OCI-LY7 (cell line): ENCODE measurements at regions not wholly inside any gene's neighbourhood (a gene's known extent, or its start where the extent isn't known, plus 50 kb on each side); places are given as distances from the start of the nearest gene placed in this dataset.

ENCODE experiments used
- BruUV-seq: library from RNA; stranded (reverse); fragments of 400-500 nt; replicated peaks from 2 replicates; lab custom pipeline; 2021; lab: Mats Ljungman, UMichigan
- CTCF ChIA-PET: fragments of 300-600 bp; sonication (Branson Sonifier 250); formaldehyde crosslinking; loops from one replicate; lab custom pipeline; 2022; ENCODE audit warnings: antibody characterized with exemption; ENCODE audit not compliant: unreplicated experiment; lab: Charles Lee
- POLR2A ChIA-PET: fragments of 300-600 bp; sonication (Branson Sonifier 250); formaldehyde crosslinking; loops from one replicate; lab custom pipeline; 2022; ENCODE audit warnings: antibody characterized with exemption; lab: Charles Lee
- DNase-seq: peaks from one replicate; pipeline ENCODE4 v3.0.0-alpha.2; 2015; ENCODE audit warnings: low spot score
- H2AFZ ChIP-seq: fragments of 200-600 bp; sonication (generic), shearing (Covaris generic); 2 replicates; pipeline ENCODE4 v1.6.1; 2014; ENCODE audit warnings: mild to moderate bottlenecking, antibody characterized with exemption, low read length, moderate library complexity
- H3K27ac ChIP-seq: fragments of 200-600 bp; sonication (generic); 2 replicates; pipeline ENCODE4 v1.5.1; 2014; ENCODE audit warnings: mixed run types, low read depth, mild to moderate bottlenecking, moderate library complexity, low read length, inconsistent platforms; ENCODE audit not compliant: poor library complexity, severe bottlenecking
- H3K36me3 ChIP-seq: fragments of 200-600 bp; sonication (generic); 2 replicates; pipeline ENCODE4 v1.6.1; 2014; ENCODE audit warnings: mild to moderate bottlenecking, antibody characterized with exemption, low read length, moderate library complexity, mixed read lengths; ENCODE audit not compliant: insufficient read depth
- H3K4me1 ChIP-seq: fragments of 200-600 bp; sonication (generic); 2 replicates; pipeline ENCODE4 v1.5.1; 2014; ENCODE audit warnings: mild to moderate bottlenecking, low read length; ENCODE audit not compliant: insufficient read depth, poor library complexity, severe bottlenecking
- H3K4me2 ChIP-seq: fragments of 200-600 bp; sonication (generic); 2 replicates; pipeline ENCODE4 v1.6.1; 2014; ENCODE audit warnings: mild to moderate bottlenecking, low read length
- H3K4me3 ChIP-seq: fragments of 200-600 bp; sonication (generic); 2 replicates; pipeline ENCODE4 v1.5.1; 2014; ENCODE audit warnings: mild to moderate bottlenecking, low read depth, low read length; ENCODE audit not compliant: poor library complexity, severe bottlenecking
- H3K79me2 ChIP-seq: fragments of 200-600 bp; sonication (generic); 2 replicates; pipeline ENCODE4 v1.6.1; 2016; ENCODE audit warnings: low read depth, mild to moderate bottlenecking, low read length, moderate library complexity, mixed read lengths; ENCODE audit not compliant: insufficient read depth
- H3K9me2 ChIP-seq: fragments of 200-600 bp; sonication (generic); 2 replicates; pipeline ENCODE4 v1.6.1; 2016; ENCODE audit warnings: mild to moderate bottlenecking, low read length, mixed read lengths; ENCODE audit not compliant: insufficient read depth
- H3K9me3 ChIP-seq: fragments of 200-600 bp; sonication (generic); 2 replicates; pipeline ENCODE4 v1.6.1; 2014; ENCODE audit warnings: mild to moderate bottlenecking, mixed run types, low read length, mixed read lengths
- H4K20me1 ChIP-seq: fragments of 200-600 bp; sonication (generic); 2 replicates; pipeline ENCODE4 v1.6.1; 2014; ENCODE audit warnings: mild to moderate bottlenecking, antibody characterized with exemption, low read length, moderate library complexity, mixed read lengths; ENCODE audit not compliant: insufficient read depth
- EZH2phosphoT487 ChIP-seq: fragments of 200-600 bp; sonication (generic); IDR thresholded peaks from 2 replicates; pipeline ENCODE4 v1.6.1; 2018; ENCODE audit warnings: low read depth, borderline replicate concordance, mild to moderate bottlenecking, mixed run types, antibody characterized with exemption, low read length, moderate library complexity, mixed read lengths
- intact Hi-C: fragments of 100-400 bp; cut with micrococcal nuclease; formaldehyde crosslinking; loops from one replicate; pipeline ENCODE4 v1.10.0; 2022; ENCODE audit not compliant: unreplicated experiment
- TF ChIP-seq, protein P1 (sequence below): fragments of 200-600 bp; sonication (generic); conservative IDR thresholded peaks from 2 replicates; pipeline ENCODE4 v1.5.1; 2014; ENCODE audit warnings: mild to moderate bottlenecking, antibody characterized with exemption, low read length, moderate library complexity, mixed read lengths

DNA sequence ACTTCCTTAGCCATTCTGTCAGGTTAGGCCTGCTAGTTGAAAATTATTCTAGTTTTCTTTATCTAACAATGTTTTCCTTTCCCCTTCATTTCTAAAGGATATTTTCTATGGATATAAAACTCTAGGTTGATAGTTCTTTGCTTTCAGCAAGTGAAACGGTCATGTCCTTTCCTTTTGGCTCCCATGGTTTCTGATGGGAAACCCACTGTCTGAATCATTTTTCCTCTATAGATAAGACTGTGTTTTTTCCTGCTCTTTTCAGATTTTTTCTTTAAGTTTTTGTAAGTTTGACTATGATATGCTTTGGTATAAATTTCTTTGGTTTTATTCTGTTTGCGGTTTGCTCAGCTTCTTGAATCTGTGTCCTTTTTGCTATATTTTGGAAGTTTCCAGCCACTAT lies 800.9 kb downstream of the USP25 start:
- Histone ChIP-seq H3K4me2 (no peak overlapping the region), H3K36me3 (no peaks in the 10 kb centered on the region), H3K4me3 (no peak overlapping the region), H4K20me1 (no peaks in the 10 kb centered on the region), H3K9me2 (no peaks in the 10 kb centered on the region), H3K79me2 (no peaks in the 10 kb centered on the region), H3K4me1 (no peaks in the 10 kb centered on the region), H3K27ac (no peak overlapping the region), H3K9me3 (peaks cover 11% of the 10 kb centered on the region; the same call in 1 of the 2 replicates), H2AFZ (no peak overlapping the region)
- POLR2A ChIA-PET: no interaction called here
- CTCF ChIA-PET: no interaction called here
- DNase-seq: no peak
- intact Hi-C loops: no loop called here
- BruUV-seq: no TSS peak
- no peak for TF ChIP-seq EZH2phosphoT487
- TF ChIP-seq, protein P1, sequence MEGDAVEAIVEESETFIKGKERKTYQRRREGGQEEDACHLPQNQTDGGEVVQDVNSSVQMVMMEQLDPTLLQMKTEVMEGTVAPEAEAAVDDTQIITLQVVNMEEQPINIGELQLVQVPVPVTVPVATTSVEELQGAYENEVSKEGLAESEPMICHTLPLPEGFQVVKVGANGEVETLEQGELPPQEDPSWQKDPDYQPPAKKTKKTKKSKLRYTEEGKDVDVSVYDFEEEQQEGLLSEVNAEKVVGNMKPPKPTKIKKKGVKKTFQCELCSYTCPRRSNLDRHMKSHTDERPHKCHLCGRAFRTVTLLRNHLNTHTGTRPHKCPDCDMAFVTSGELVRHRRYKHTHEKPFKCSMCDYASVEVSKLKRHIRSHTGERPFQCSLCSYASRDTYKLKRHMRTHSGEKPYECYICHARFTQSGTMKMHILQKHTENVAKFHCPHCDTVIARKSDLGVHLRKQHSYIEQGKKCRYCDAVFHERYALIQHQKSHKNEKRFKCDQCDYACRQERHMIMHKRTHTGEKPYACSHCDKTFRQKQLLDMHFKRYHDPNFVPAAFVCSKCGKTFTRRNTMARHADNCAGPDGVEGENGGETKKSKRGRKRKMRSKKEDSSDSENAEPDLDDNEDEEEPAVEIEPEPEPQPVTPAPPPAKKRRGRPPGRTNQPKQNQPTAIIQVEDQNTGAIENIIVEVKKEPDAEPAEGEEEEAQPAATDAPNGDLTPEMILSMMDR: no peak

DNA sequence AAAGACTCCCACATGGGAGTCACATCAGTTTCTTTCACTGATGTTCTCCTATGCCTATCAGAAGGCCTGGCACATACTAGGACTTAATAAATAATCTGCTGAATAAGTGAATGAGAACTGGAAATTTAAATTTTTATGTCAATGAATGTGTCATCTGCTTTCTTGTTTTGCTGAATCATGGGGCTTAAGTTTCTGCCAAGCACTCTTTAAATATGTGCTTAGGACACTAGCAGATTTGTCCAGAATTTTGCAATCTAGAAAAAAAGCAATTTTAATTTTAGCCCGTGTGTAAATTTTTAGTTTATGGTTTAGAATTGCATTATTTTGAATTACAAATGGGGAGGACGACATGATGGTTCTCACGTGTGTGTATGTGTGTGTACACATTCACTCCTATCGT lies 803.1 kb downstream of the USP25 start:
- ChIA-PET POLR2A (no interaction called here), CTCF (no interaction called here)
- H3K4me3 ChIP-seq: no peak overlapping the region
- H3K9me2 ChIP-seq: no peaks in the 10 kb centered on the region
- H3K36me3 ChIP-seq: no peaks in the 10 kb centered on the region
- no peaks in the 10 kb centered on the region for H4K20me1 ChIP-seq
- H3K79me2 ChIP-seq: no peaks in the 10 kb centered on the region
- H3K9me3 ChIP-seq: peaks cover 15% of the 10 kb centered on the region; the same call in 1 of the 2 replicates
- BruUV-seq: no TSS peak
- intact Hi-C loops: no loop called here
- DNase-seq: no peak
- TF ChIP-seq, protein P1: no peak
- TF ChIP-seq EZH2phosphoT487: no peak
- no peak overlapping the region for H3K4me2 ChIP-seq
- no peak overlapping the region for H3K27ac ChIP-seq
- H3K4me1 ChIP-seq: no peaks in the 10 kb centered on the region
- no peak overlapping the region for H2AFZ ChIP-seq

DNA sequence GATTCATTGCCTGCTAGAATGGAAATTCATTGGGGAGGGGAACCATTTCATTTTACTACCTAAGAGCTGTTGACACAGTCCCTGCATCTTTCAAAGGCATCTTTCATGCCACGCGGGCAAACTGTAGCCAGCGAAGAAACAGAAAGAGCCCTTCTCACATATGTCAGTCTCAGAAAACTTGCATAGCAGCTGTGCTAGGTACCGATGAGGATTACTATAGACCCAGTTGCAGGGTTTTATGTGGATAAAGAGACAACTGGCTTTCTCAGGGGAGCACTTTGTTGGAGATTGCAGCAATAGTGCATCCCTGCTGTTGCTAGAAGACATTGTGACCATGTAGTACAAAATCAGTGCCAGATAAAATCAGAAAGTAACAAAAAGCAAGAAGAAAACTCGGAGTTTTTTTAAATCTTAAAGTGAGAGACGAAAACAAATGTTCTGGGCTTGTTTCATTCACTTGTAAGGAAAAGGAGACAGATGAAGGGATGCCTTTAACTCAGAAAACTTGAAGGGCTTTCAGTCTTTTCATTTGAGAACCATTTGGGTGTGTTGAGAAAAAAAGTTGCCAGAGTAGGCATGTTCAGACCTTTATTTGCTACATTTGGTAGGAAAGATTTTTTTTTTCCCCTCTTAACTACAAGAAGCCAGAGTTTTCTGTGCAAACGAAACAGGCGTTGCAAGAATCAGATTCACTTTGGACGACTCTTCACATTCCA lies 804.1 kb downstream of the USP25 start:
- H4K20me1 ChIP-seq: no peaks in the 10 kb centered on the region
- H3K36me3 ChIP-seq: no peaks in the 10 kb centered on the region
- no peak overlapping the region for H3K4me2 ChIP-seq
- TF ChIP-seq EZH2phosphoT487: no peak
- TF ChIP-seq, protein P1: no peak
- CTCF ChIA-PET: no interaction called here
- H3K9me3 ChIP-seq: peaks cover 11% of the 10 kb centered on the region; the same call in 1 of the 2 replicates
- no peak overlapping the region for H2AFZ ChIP-seq
- intact Hi-C loops: no loop called here
- H3K79me2 ChIP-seq: no peaks in the 10 kb centered on the region
- no peak overlapping the region for H3K4me3 ChIP-seq
- H3K9me2 ChIP-seq: no peaks in the 10 kb centered on the region
- POLR2A ChIA-PET: no interaction called here
- no peak for DNase-seq
- no peak overlapping the region for H3K27ac ChIP-seq
- H3K4me1 ChIP-seq: no peaks in the 10 kb centered on the region
- BruUV-seq: no TSS peak
